PC-3 (cell line): ENCODE measurements at regions not wholly inside any gene's neighbourhood (a gene's known extent, or its start where the extent isn't known, plus 50 kb on each side); places are given as distances from the start of the nearest gene placed in this dataset.

Experiments
- CTCF ChIP-seq: fragments of 300-600 bp; sonication (generic); conservative IDR thresholded peaks from 2 replicates; pipeline ENCODE4 v1.5.1; 2017; ENCODE audit warnings: antibody characterized with exemption, low read depth, mild to moderate bottlenecking, low read length
- EZH2 ChIP-seq: fragments of 300-600 bp; sonication (generic); IDR thresholded peaks from one replicate; pipeline ENCODE4 v1.6.1; 2017; ENCODE audit warnings: antibody characterized with exemption, mild to moderate bottlenecking, low read length; ENCODE audit not compliant: unreplicated experiment
- EZH2phosphoT487 ChIP-seq: fragments of 300-600 bp; sonication (generic); IDR thresholded peaks from 2 replicates; pipeline ENCODE4 v1.6.1; 2018; ENCODE audit warnings: mild to moderate bottlenecking, antibody characterized with exemption, low read length, borderline replicate concordance

GRCh38 chr3:69483449-69483848, 97.6 kb upstream of the FRMD4B start:
- no peak for TF ChIP-seq CTCF
- no peak for TF ChIP-seq EZH2phosphoT487
- TF ChIP-seq EZH2: no peak
